WTC11 (cell line): ENCODE measurements at regions not wholly inside any gene's neighbourhood (a gene's known extent, or its start where the extent isn't known, plus 50 kb on each side); places are given as distances from the start of the nearest gene placed in this dataset.
A peak's percentile ranks its signal among the peaks of the same experiment; 100 is the strongest.

Source experiments
- ATAC-seq: fragments of 200-7000 bp; cut with Tn5 transposase; 2 replicates; pipeline ENCODE4 v1.10.0; 2021; ENCODE audit warnings: mild to moderate bottlenecking, moderate library complexity
- CTCF ChIA-PET: fragments of 300-600 bp; sonication (Branson Sonifier 250); formaldehyde crosslinking; loops from one replicate; lab custom pipeline; 2021; ENCODE audit warnings: antibody characterized with exemption; lab: Charles Lee
- POLR2A ChIA-PET: fragments of 350-600 bp; sonication (Branson Sonifier 250); formaldehyde crosslinking; loops from one replicate; lab custom pipeline; 2021; ENCODE audit warnings: antibody characterized with exemption; lab: Charles Lee
- DNase-seq: peaks from one replicate; pipeline ENCODE4 v3.0.0; 2021; ENCODE audit warnings: low spot score
- H3K27ac Mint-ChIP-seq: 2 replicates; pipeline ENCODE4 v1.8.0; 2021; ENCODE audit warnings: mixed read lengths
- H3K27me3 Mint-ChIP-seq: 2 replicates; pipeline ENCODE4 v1.8.0; 2021; ENCODE audit warnings: low read depth, mild to moderate bottlenecking, moderate library complexity, mixed read lengths
- H3K36me3 Mint-ChIP-seq: 2 replicates; pipeline ENCODE4 v1.8.0; 2021; ENCODE audit warnings: mixed read lengths
- H3K4me1 Mint-ChIP-seq: 2 replicates; pipeline ENCODE4 v1.8.0; 2022; ENCODE audit warnings: mixed read lengths
- H3K4me3 Mint-ChIP-seq: 2 replicates; pipeline ENCODE4 v1.8.0; 2021; ENCODE audit warnings: mild to moderate bottlenecking, moderate library complexity, mixed read lengths
- H3K9me3 Mint-ChIP-seq: 2 replicates; pipeline ENCODE4 v1.8.0; 2021; ENCODE audit warnings: mixed read lengths
- AR ChIP-seq: fragments of 250-450 bp; sonication (Bioruptor Pico); IDR thresholded peaks from 2 replicates; pipeline ENCODE4 v1.9.0; 2021; ENCODE audit warnings: mild to moderate bottlenecking
- ATF1 ChIP-seq: sonication (generic); formaldehyde crosslinking; IDR thresholded peaks from 2 replicates; pipeline ENCODE4 v1.8.1; 2023; ENCODE audit warnings: mild to moderate bottlenecking, moderate library complexity, missing genetic modification reagents
- CREM ChIP-seq: sonication (generic); formaldehyde crosslinking; IDR thresholded peaks from 2 replicates; pipeline ENCODE4 v1.8.1; 2022; ENCODE audit warnings: mild to moderate bottlenecking, missing genetic modification reagents, moderate library complexity
- FOXJ3 ChIP-seq: sonication (generic); formaldehyde crosslinking; IDR thresholded peaks from 2 replicates; pipeline ENCODE4 v1.9.0; 2021; ENCODE audit warnings: missing genetic modification reagents, mild to moderate bottlenecking, borderline replicate concordance
- MAX ChIP-seq: sonication (generic); formaldehyde crosslinking; IDR thresholded peaks from 2 replicates; pipeline ENCODE4 v1.8.0; 2022; ENCODE audit warnings: mild to moderate bottlenecking, missing genetic modification reagents
- MXD4 ChIP-seq: fragments of 250-450 bp; sonication (Bioruptor Pico); IDR thresholded peaks from 2 replicates; pipeline ENCODE4 v1.8.0; 2021; ENCODE audit warnings: mild to moderate bottlenecking, moderate library complexity, borderline replicate concordance
- MYBL2 ChIP-seq: sonication (generic); formaldehyde crosslinking; IDR thresholded peaks from 2 replicates; pipeline ENCODE4 v1.8.1; 2023; ENCODE audit warnings: mild to moderate bottlenecking, moderate library complexity, missing genetic modification reagents
- NR1H2 ChIP-seq: sonication (generic); formaldehyde crosslinking; IDR thresholded peaks from 2 replicates; pipeline ENCODE4 v1.9.0; 2021; ENCODE audit warnings: mild to moderate bottlenecking, moderate library complexity, missing genetic modification reagents
- TCF7 ChIP-seq: sonication (generic); formaldehyde crosslinking; IDR thresholded peaks from 2 replicates; pipeline ENCODE4 v1.8.0; 2022; ENCODE audit warnings: mild to moderate bottlenecking, low read depth, missing genetic modification reagents, moderate library complexity
- TEAD4 ChIP-seq: sonication (generic); formaldehyde crosslinking; IDR thresholded peaks from 2 replicates; pipeline ENCODE4 v1.8.0; 2022; ENCODE audit warnings: mild to moderate bottlenecking, missing genetic modification reagents
- TP53 ChIP-seq: sonication (generic); formaldehyde crosslinking; IDR thresholded peaks from 2 replicates; pipeline ENCODE4 v1.8.1; 2023; ENCODE audit warnings: mild to moderate bottlenecking, missing genetic modification reagents
- ZNF416 ChIP-seq: fragments of 250-450 bp; sonication (Bioruptor Pico); IDR thresholded peaks from 2 replicates; pipeline ENCODE4 v1.9.0; 2021; ENCODE audit warnings: mild to moderate bottlenecking, inconsistent platforms
- ZNF423 ChIP-seq: fragments of 250-450 bp; sonication (Bioruptor Pico); IDR thresholded peaks from 2 replicates; pipeline ENCODE4 v2.1.2; 2022; ENCODE audit warnings: mild to moderate bottlenecking, moderate library complexity
- ZNF425 ChIP-seq: fragments of 250-450 bp; sonication (Bioruptor Pico); conservative IDR thresholded peaks from 2 replicates; pipeline ENCODE4 v1.9.0; 2021; ENCODE audit warnings: mild to moderate bottlenecking
- TF ChIP-seq, protein P1 (sequence below): sonication (generic); formaldehyde crosslinking; IDR thresholded peaks from 2 replicates; pipeline ENCODE4 v1.8.1; 2022; ENCODE audit warnings: mild to moderate bottlenecking, missing genetic modification reagents, moderate library complexity, borderline replicate concordance
- TF ChIP-seq, protein P2 (sequence below): fragments of 250-450 bp; sonication (Bioruptor Pico); IDR thresholded peaks from 2 replicates; pipeline ENCODE4 v1.9.0; 2021; ENCODE audit warnings: moderate library complexity, mild to moderate bottlenecking, inconsistent platforms, borderline replicate concordance
- TF ChIP-seq, protein P3 (sequence below): sonication (generic); formaldehyde crosslinking; IDR thresholded peaks from 2 replicates; pipeline ENCODE4 v1.8.1; 2023; ENCODE audit warnings: mild to moderate bottlenecking, moderate library complexity, missing genetic modification reagents
- TF ChIP-seq, protein P4 (sequence below): fragments of 200-600 bp; IDR thresholded peaks from 2 replicates; pipeline ENCODE4 v1.8.0; 2022; ENCODE audit warnings: antibody characterized with exemption
- TF ChIP-seq, protein P5 (sequence below): sonication (generic); formaldehyde crosslinking; IDR thresholded peaks from 2 replicates; pipeline ENCODE4 v1.8.1; 2023; ENCODE audit warnings: mild to moderate bottlenecking, missing genetic modification reagents, moderate library complexity

DNA sequence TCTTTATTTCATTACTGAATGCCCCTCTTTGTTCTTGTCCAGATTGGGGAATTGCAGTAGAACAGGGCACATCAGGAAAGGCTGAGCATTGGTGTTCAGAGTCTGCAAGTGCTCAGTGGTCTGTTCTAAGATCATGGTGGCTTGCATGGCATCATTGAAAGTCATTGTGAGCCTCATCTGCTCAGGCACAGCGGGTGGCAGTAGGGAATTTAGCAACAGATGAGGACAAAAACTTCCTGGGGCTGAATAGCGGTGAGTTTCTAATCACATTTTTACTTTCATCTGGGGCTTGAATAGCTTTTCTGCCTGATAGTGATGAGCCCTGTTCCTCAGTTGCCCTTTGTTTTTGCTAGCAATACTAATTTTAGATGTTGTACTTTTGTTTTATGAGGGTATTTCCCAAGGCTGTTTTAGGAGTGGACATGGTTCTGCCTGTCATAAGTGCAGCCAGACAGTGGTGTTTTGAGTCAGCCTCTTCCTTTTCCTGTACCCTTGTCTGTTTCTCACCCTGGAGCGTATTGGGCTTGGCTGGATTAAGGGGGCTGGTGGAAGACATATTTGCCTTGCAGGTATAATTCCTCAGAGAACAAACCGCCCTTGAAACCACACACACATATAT is 127.2 kb upstream of the IL12A start:
- H3K36me3 Mint-ChIP-seq, result no peaks in the 10 kb centered on the region
- no peaks in the 10 kb centered on the region for H3K27me3 Mint-ChIP-seq
- no peak for DNase-seq
- H3K4me3 Mint-ChIP-seq, result no peak overlapping the region
- POLR2A ChIA-PET, result no interaction called here
- TF ChIP-seq TEAD4 (CRISPR knock-in tag) (no peak), MYBL2 (CRISPR knock-in tag) (no peak), ZNF416 (CRISPR knock-in tag) (no peak), CREM (CRISPR knock-in tag) (no peak), MAX (CRISPR knock-in tag) (no peak), ZNF423 (CRISPR knock-in tag) (no peak), TP53 (no peak), NR1H2 (CRISPR knock-in tag) (no peak), TCF7 (CRISPR knock-in tag) (no peak), ZNF425 (CRISPR knock-in tag) (no peak)
- TF ChIP-seq, protein P1, sequence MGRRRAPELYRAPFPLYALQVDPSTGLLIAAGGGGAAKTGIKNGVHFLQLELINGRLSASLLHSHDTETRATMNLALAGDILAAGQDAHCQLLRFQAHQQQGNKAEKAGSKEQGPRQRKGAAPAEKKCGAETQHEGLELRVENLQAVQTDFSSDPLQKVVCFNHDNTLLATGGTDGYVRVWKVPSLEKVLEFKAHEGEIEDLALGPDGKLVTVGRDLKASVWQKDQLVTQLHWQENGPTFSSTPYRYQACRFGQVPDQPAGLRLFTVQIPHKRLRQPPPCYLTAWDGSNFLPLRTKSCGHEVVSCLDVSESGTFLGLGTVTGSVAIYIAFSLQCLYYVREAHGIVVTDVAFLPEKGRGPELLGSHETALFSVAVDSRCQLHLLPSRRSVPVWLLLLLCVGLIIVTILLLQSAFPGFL (CRISPR knock-in tag), result no peak
- TF ChIP-seq, protein P2, sequence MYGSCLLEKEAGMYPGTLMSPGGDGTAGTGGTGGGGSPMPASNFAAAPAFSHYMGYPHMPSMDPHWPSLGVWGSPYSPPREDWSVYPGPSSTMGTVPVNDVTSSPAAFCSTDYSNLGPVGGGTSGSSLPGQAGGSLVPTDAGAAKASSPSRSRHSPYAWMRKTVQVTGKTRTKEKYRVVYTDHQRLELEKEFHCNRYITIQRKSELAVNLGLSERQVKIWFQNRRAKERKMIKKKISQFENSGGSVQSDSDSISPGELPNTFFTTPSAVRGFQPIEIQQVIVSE, result no peak
- TF ChIP-seq, protein P3, sequence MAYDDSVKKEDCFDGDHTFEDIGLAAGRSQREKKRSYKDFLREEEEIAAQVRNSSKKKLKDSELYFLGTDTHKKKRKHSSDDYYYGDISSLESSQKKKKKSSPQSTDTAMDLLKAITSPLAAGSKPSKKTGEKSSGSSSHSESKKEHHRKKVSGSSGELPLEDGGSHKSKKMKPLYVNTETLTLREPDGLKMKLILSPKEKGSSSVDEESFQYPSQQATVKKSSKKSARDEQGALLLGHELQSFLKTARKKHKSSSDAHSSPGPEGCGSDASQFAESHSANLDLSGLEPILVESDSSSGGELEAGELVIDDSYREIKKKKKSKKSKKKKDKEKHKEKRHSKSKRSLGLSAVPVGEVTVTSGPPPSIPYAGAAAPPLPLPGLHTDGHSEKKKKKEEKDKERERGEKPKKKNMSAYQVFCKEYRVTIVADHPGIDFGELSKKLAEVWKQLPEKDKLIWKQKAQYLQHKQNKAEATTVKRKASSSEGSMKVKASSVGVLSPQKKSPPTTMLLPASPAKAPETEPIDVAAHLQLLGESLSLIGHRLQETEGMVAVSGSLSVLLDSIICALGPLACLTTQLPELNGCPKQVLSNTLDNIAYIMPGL, result no peak
- TF ChIP-seq, protein P4, sequence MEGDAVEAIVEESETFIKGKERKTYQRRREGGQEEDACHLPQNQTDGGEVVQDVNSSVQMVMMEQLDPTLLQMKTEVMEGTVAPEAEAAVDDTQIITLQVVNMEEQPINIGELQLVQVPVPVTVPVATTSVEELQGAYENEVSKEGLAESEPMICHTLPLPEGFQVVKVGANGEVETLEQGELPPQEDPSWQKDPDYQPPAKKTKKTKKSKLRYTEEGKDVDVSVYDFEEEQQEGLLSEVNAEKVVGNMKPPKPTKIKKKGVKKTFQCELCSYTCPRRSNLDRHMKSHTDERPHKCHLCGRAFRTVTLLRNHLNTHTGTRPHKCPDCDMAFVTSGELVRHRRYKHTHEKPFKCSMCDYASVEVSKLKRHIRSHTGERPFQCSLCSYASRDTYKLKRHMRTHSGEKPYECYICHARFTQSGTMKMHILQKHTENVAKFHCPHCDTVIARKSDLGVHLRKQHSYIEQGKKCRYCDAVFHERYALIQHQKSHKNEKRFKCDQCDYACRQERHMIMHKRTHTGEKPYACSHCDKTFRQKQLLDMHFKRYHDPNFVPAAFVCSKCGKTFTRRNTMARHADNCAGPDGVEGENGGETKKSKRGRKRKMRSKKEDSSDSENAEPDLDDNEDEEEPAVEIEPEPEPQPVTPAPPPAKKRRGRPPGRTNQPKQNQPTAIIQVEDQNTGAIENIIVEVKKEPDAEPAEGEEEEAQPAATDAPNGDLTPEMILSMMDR, result no peak
- TF ChIP-seq, all 79 proteins: peak for 0
- H3K27ac Mint-ChIP-seq, result peak overlapping the region; percentile 78; the same call in 1 of the 2 replicates
- H3K4me1 Mint-ChIP-seq, result peaks cover 26% of the 10 kb centered on the region
- CTCF ChIA-PET, result no interaction called here
- no peak; the same call in 1 of the 2 replicates for ATAC-seq
- H3K9me3 Mint-ChIP-seq, result no peaks in the 10 kb centered on the region

DNA sequence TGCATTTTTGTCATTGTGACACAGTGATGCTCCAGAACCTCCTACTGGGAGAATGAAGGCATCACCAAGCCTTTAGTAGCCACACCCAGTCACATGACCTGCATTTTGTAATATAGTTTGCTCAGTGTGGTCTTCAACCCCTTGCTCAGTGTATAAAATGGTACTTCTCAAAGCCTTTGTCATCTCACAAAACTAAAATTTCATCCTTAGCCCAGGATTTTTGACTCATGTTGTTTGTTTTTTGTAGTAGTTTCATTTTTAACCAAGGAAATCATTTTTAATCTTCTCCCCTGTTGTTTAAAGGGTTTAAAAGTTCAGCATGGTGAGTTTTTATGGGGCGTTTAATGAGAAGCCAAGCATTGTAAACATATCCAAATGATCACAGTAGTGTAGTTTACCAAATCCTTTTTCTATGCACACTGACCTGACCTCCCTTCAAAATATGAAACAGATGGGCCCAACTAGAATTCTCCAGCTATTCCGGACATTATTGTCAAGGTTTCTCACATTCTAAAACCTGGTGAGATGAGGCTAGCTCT is 123.5 kb upstream of the IL12A start:
- no peak for TF ChIP-seq ATF1 (CRISPR knock-in tag)
- no peak for TF ChIP-seq FOXJ3 (CRISPR knock-in tag)
- TF ChIP-seq, protein P5, sequence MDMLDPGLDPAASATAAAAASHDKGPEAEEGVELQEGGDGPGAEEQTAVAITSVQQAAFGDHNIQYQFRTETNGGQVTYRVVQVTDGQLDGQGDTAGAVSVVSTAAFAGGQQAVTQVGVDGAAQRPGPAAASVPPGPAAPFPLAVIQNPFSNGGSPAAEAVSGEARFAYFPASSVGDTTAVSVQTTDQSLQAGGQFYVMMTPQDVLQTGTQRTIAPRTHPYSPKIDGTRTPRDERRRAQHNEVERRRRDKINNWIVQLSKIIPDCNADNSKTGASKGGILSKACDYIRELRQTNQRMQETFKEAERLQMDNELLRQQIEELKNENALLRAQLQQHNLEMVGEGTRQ (CRISPR knock-in tag), result peak; percentile 42; the same call in 1 of the 2 replicates
- no peak for TF ChIP-seq MXD4 (CRISPR knock-in tag)
- no peak for TF ChIP-seq AR (CRISPR knock-in tag)
- ATAC-seq, result no peak
- no peak overlapping the region for H3K4me3 Mint-ChIP-seq
- H3K36me3 Mint-ChIP-seq, result no peaks in the 10 kb centered on the region
- no peak for DNase-seq
- CTCF ChIA-PET, result no interaction called here
- POLR2A ChIA-PET, result no interaction called here
- H3K4me1 Mint-ChIP-seq, result peaks cover 18% of the 10 kb centered on the region
- H3K27ac Mint-ChIP-seq, result no peak overlapping the region
- no peaks in the 10 kb centered on the region for H3K9me3 Mint-ChIP-seq
- H3K27me3 Mint-ChIP-seq, result no peaks in the 10 kb centered on the region
